ENCODE measurements at regions not wholly inside any gene's neighbourhood (a gene's known extent, or its start where the extent isn't known, plus 50 kb on each side); places are given as distances from the start of the nearest gene placed in this dataset.

- peak; percentile 96 for FAIRE-seq
- Histone ChIP-seq H3K4me3 (no peak overlapping the region), H3K4me1 (replicated peaks in 1 of 2; ENCODE audit: control insufficient read depth in 2 of 2, insufficient read depth in 2 of 2, low read length in 2 of 2) (peaks cover 13 to 41% of the 10 kb centered on the region in 2 experiments; a peak in 4 of 5 replicates)
- TF ChIP-seq ZNF707 (CRISPR knock-in tag; conservative IDR thresholded peaks at IDR 0.05) (0 out of 2 replicates have a peak, but pooled peaks have one; percentile 28), COPS2 (conservative IDR thresholded peaks at IDR 0.05) (no peak), ZNF316 (IDR thresholded peaks at IDR 0.05) (peak; percentile 31; the same call in 1 of the 2 replicates), CREM (IDR thresholded peaks at IDR 0.05; ENCODE audit: low read depth) (no peak), MAFF (IDR thresholded peaks at IDR 0.05; ENCODE audit: low read length) (peak; percentile 32; the same call in 1 of the 2 replicates), ZNF146 (CRISPR knock-in tag; IDR thresholded peaks at IDR 0.05; ENCODE audit: unreplicated experiment) (no peak), CEBPG (CRISPR knock-in tag; IDR thresholded peaks at IDR 0.05) (no peak), CEBPG (tag; conservative IDR thresholded peaks at IDR 0.05 in 1 of 2, IDR thresholded peaks at IDR 0.05 in 1 of 2) (no peak), TEAD4 (IDR thresholded peaks at IDR 0.05; ENCODE audit: low read length) (peak; percentile 70), TEAD4 (CRISPR knock-in tag; IDR thresholded peaks at IDR 0.05; ENCODE audit: borderline replicate concordance) (no peak), C11orf30 (IDR thresholded peaks at IDR 0.05; ENCODE audit: low read depth) (0 out of 2 replicates have a peak, but pooled peaks have one; percentile 42), CBX3 (IDR thresholded peaks at IDR 0.05; ENCODE audit: borderline replicate concordance in 1 of 2, low read length in 2 of 2) (peak in 1 of 2 experiments; percentile 74; a peak in 1 of 3 replicates), E2F3 (CRISPR knock-in tag; IDR thresholded peaks at IDR 0.05) (0 out of 2 replicates have a peak, but pooled peaks have one; percentile 37), MTA3 (IDR thresholded peaks at IDR 0.05; ENCODE audit: borderline replicate concordance) (0 out of 2 replicates have a peak, but pooled peaks have one; percentile 21), TRIM28 (IDR thresholded peaks at IDR 0.05) (no peak), OTX1 (CRISPR knock-in tag; IDR thresholded peaks at IDR 0.05) (0 out of 2 replicates have a peak, but pooled peaks have one; percentile 45), TFAP4 (CRISPR knock-in tag; IDR thresholded peaks at IDR 0.05; ENCODE audit: borderline replicate concordance) (peak; percentile 66; the same call in 1 of the 2 replicates)
- TF ChIP-seq, protein P1, sequence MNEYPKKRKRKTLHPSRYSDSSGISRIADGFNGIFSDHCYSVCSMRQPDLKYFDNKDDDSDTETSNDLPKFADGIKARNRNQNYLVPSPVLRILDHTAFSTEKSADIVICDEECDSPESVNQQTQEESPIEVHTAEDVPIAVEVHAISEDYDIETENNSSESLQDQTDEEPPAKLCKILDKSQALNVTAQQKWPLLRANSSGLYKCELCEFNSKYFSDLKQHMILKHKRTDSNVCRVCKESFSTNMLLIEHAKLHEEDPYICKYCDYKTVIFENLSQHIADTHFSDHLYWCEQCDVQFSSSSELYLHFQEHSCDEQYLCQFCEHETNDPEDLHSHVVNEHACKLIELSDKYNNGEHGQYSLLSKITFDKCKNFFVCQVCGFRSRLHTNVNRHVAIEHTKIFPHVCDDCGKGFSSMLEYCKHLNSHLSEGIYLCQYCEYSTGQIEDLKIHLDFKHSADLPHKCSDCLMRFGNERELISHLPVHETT (CRISPR knock-in tag; conservative IDR thresholded peaks at IDR 0.05 in 1 of 2, IDR thresholded peaks at IDR 0.05 in 1 of 2), result peak in 1 of 2 experiments; percentile 66; a peak in 2 of 4 replicates
- TF ChIP-seq, protein P2, sequence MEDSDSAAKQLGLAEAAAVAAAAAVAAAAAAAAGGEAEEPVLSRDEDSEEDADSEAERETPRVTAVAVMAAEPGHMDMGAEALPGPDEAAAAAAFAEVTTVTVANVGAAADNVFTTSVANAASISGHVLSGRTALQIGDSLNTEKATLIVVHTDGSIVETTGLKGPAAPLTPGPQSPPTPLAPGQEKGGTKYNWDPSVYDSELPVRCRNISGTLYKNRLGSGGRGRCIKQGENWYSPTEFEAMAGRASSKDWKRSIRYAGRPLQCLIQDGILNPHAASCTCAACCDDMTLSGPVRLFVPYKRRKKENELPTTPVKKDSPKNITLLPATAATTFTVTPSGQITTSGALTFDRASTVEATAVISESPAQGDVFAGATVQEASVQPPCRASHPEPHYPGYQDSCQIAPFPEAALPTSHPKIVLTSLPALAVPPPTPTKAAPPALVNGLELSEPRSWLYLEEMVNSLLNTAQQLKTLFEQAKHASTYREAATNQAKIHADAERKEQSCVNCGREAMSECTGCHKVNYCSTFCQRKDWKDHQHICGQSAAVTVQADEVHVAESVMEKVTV (CRISPR knock-in tag; IDR thresholded peaks at IDR 0.05), result 0 out of 2 replicates have a peak, but pooled peaks have one; percentile 12
Observed at GRCh38 chr14:34043627-34044372, 92.9 kb upstream of the EGLN3 start.

More at GRCh38 chr14:34043627-34044372, 92.9 kb upstream of the EGLN3 start:
- Histone ChIP-seq H3K4me2 (ENCODE audit: insufficient read depth, low read length) (peak overlapping the region; percentile 50), H2AFZ (ENCODE audit: low read depth, low read length) (peak overlapping the region; percentile 91), H3K27me3 (ENCODE audit: control insufficient read depth in 2 of 2, insufficient read depth in 2 of 2, low read length in 2 of 2) (no peaks in the 10 kb centered on the region), H3K9ac (ENCODE audit: insufficient read depth in 1 of 2, low read depth in 2 of 2, low read length in 2 of 2) (peak overlapping the region in 1 of 2 experiments; percentile 42; a peak in 3 of 4 replicates), H4K20me1 (replicated peaks; ENCODE audit: control insufficient read depth, insufficient read depth, low read length) (no peaks in the 10 kb centered on the region), H3K79me2 (ENCODE audit: control insufficient read depth, insufficient read depth, low read length) (no peaks in the 10 kb centered on the region), H3K27ac (ENCODE audit: extremely low read depth, low read depth, low read length) (peak overlapping the region; percentile 87), H3K9me3 (replicated peaks; ENCODE audit: control insufficient read depth, insufficient read depth, low read depth, low read length) (0 out of 2 replicates have a peak, but pooled peaks cover 2% of the 10 kb centered on the region), H3K36me3 (ENCODE audit: control insufficient read depth, insufficient read depth, low read length) (no peaks in the 10 kb centered on the region), H3K9me1 (ENCODE audit: control insufficient read depth, insufficient read depth, low read length) (no peaks in the 10 kb centered on the region)
- no TSS peak for BruUV-seq (replicated peaks)
- POLR2A ChIA-PET, result interaction anchor here (0.7 to 2.1 kb wide), 8 partner anchors 9 to 89 kb away, joined by 3 to 7 read pairs (median 4); no protein-coding TSS in a partner anchor
- CTCF ChIA-PET (ENCODE audit: low intra/inter-chr PET ratio), result no interaction called here
- WGBS (ENCODE audit: insufficient coverage, low coverage, missing lambda C conversion rate), result 2% methylated on average over 4 of the region's 4 CpGs
- DNase-seq (ENCODE audit: extremely low read depth in 1 of 4, low spot score in 3 of 4) (peak; percentile 57 to 89 (median 71)), ATAC-seq (peak; percentile 81)
- intact Hi-C loops (cut with micrococcal nuclease), result no loop called here
- in situ Hi-C loops (cut with MboI), result no loop called here

Data from K562 (cell line).